GM12864 (cell line): ENCODE measurements at regions not wholly inside any gene's neighbourhood (a gene's known extent, or its start where the extent isn't known, plus 50 kb on each side); places are given as distances from the start of the nearest gene placed in this dataset.

Experiments used
- DNase-seq: peaks from one replicate; pipeline ENCODE4 v3.0.0-alpha.2; 2011; ENCODE audit warnings: low read depth
- H3K4me3 ChIP-seq: 2 replicates; pipeline ENCODE4 v1.5.1; 2011; ENCODE audit warnings: mild to moderate bottlenecking, low read depth, low read length, control low read depth
- TF ChIP-seq, protein P1 (sequence below): IDR thresholded peaks from 2 replicates; pipeline ENCODE4 v1.5.1; 2011; ENCODE audit warnings: low read depth, mild to moderate bottlenecking, moderate library complexity, low read length, control low read depth, inconsistent platforms; ENCODE audit errors: missing control alignments

DNA sequence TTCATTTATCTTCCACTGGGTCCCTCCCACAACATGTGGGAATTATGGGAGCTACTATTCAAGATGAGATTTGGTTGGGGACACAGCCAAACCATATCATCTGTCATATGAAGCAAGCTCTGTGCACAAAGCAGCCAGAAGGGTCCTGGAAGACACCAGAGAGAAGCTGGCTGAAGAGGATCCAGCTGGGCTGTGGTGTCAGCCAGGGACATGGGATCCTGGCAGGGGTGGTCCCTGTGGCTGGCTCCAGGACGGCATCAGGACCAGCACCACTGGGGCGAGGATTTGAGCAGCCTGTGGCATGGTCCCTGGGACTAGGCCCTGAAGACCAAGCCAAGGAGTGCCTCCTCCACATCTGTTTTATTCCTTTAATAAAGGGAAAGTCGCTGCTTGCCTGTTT lies 84.8 kb upstream of the HDAC4 start:
- H3K4me3 ChIP-seq, result no peak overlapping the region
- TF ChIP-seq, protein P1, sequence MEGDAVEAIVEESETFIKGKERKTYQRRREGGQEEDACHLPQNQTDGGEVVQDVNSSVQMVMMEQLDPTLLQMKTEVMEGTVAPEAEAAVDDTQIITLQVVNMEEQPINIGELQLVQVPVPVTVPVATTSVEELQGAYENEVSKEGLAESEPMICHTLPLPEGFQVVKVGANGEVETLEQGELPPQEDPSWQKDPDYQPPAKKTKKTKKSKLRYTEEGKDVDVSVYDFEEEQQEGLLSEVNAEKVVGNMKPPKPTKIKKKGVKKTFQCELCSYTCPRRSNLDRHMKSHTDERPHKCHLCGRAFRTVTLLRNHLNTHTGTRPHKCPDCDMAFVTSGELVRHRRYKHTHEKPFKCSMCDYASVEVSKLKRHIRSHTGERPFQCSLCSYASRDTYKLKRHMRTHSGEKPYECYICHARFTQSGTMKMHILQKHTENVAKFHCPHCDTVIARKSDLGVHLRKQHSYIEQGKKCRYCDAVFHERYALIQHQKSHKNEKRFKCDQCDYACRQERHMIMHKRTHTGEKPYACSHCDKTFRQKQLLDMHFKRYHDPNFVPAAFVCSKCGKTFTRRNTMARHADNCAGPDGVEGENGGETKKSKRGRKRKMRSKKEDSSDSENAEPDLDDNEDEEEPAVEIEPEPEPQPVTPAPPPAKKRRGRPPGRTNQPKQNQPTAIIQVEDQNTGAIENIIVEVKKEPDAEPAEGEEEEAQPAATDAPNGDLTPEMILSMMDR, result no peak
- DNase-seq, result no peak

DNA sequence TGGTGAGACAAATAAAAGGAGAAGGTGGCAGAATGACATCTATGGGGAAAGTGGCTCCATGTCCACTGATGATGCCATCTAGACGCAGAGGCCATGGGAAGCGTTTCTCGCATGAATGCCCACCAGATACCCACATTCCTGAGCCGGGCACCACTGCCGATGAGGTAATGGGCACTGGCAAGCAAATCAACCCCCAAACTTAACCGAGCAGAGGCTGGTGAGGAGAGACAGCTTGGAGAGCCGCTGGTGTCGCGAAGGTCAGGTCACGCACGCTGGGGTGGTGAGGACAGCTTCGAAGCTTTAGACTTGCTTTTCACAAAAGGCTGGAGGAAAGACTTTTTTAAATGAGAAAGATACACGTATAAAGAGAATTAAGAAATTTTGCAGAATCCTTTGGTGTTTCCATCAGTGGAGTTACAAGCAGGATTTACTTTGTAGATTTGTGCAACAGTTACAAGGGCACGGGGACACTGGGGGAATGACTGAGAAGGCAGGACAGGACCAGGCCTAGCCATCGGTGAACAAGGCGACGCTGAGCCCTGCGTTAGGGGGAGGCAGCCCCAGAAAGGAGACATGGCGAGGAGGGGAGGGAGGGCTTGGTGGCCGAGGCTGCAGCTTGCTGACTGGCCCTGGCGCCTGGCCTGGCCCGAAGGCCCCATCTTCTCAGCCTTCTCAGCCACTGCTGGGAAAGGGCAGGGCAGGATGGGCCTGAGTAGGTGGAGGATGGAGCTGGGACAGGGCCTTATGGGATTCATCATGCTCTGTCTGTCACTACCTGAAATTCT lies 83.9 kb upstream of the HDAC4 start:
- DNase-seq, result no peak
- no peak overlapping the region for H3K4me3 ChIP-seq
- TF ChIP-seq, protein P1, result no peak

DNA sequence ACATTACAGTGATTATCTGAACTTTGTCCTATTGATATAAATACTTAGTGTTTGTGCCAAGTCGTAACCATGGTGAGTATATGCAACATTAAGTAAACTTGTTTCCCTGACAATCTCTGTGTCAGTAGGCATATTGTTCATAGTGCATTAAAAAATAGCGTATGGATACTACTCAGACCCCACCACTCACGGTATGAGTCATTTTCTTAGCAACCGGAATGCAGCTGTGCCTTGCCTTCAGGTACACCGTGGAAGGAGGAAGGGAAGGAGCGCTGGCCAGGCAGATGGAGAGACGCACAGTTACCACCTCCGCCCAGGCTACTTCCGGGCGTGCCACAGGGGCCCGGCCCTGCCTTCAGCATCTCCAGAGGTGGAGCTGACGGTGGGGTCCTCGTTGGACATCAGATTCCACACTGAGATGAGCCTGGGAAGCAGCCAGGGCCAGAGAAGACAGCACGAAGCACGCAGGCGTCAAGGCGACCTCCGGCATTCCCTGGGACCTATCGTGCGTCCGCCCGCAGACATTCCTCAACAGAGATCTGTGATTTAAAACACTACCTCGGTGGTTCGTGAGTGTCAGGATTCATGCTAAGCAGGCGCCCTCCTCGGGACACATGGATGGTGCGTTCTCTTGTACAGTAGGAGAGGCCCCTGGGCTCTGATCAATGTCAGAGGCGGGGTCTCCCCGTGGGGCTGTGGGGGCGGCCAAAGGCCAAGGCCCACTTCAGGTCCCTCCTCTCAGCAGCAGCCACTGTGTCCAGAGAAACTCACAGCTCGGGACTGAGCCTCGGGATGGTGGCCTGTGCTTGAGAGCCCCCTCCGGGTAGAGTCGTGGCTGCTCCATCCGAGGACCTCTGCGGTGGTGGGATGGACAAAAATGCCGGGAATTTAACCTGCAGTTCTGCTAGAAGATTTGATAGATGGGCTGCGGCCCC lies 82.2 kb upstream of the HDAC4 start:
- no peak for DNase-seq
- no peak overlapping the region for H3K4me3 ChIP-seq
- TF ChIP-seq, protein P1, result no peak

DNA sequence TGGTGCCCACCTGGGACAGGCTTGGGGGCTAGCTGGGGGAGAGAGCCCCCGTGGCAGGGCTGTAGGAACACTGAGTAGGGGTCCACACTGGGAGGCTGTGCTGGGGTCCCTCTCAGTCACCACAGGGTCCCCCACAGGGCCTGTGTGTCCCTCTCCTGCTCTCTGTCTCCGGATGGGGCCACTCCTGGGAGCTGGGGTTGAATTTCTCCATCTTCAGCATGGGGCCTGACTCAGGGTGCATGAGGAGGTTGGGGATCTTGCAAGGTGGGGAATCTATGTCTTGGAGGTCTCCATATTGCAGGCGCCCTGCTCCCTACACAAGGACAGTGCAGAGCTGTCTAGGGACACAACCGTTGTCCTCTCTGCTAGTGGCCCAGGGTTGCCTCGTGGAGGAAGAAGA lies 78.7 kb upstream of the HDAC4 start:
- TF ChIP-seq, protein P1, result no peak
- DNase-seq, result no peak
- H3K4me3 ChIP-seq, result no peak overlapping the region

DNA sequence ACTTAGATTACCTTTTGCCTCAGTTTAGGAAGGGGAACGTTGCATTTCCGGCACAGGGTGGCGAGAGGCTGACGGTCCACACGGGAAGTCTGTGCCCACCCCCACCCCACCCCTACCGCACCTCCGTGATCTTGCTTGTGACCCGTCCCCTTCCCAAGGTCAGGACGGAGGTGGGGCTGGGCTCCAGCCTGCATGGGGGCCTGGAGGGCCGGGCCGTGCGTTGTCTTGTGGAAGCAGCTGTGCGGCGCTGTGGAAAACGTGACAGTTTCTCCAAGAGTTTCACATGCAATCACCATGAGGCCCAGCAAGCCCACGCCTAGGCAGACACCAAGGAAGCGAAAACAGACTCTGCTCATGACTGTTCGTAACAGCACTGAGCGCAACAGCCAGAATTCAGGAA lies 76.8 kb upstream of the HDAC4 start:
- H3K4me3 ChIP-seq, result no peak overlapping the region
- TF ChIP-seq, protein P1, result no peak

DNA sequence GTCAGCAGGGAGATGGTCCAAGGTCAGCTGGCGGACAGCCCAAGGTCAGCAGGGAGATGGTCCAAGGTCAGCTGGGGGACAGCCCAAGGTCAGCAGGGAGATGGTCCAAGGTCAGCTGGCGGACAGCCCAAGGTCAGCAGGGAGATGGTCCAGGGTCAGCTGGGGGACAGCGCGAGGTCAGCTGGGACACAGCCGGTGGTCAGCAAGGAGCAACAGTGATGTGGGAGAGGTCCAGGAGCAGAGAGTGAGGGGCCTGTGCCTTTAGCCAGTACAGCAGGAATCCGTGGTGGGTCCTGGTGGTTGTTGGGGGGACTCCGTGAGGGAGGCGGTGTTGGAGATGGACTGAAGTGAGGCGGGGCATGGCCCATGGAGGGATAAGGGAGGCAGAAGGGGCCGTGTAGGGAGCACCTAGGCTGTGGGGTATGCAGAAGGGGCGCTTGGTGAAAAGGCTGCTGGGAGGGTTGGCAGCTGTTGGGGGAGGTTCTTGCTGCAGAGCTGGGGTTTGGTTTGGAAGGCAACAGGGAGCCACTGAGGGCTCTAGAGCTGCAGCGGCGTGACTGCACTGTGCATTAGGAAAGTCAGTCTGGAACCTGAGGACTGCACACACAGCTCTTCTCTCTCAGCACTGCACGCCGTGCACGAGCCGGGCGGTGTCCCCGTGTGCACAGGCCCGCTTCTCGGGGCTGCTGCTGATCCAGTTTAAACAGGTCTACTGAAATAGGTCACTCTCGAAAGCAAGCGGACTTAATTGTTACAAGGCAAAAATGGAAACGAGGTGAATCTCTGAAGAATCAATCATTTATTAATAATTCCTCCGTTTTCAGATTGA lies 76.2 kb upstream of the HDAC4 start:
- H3K4me3 ChIP-seq, result no peak overlapping the region
- no peak for DNase-seq
- TF ChIP-seq, protein P1, result no peak

More for the DNA sequence above, 76.8 kb upstream of the HDAC4 start:
- DNase-seq, result no peak
